ENCODE measurements at regions not wholly inside any gene's neighbourhood (a gene's known extent, or its start where the extent isn't known, plus 50 kb on each side); places are given as distances from the start of the nearest gene placed in this dataset.
A peak's percentile ranks its signal among the peaks of the same experiment; 100 is the strongest.

GRCh38 chr2:66693076-66693965 lies 258.4 kb downstream of the MEIS1 start:
- Histone ChIP-seq H3K36me3 (ENCODE audit: control insufficient read depth, insufficient read depth, low read length) (no peaks in the 10 kb centered on the region), H3K4me1 (ENCODE audit: control insufficient read depth, insufficient read depth, low read length) (peaks cover 20% of the 10 kb centered on the region), H3K9ac (ENCODE audit: low read length) (no peak overlapping the region), H3K27me3 (ENCODE audit: control insufficient read depth, insufficient read depth, low read length) (no peaks in the 10 kb centered on the region), H3K27ac (ENCODE audit: low read depth, low read length) (peak overlapping the region; percentile 91), H3K4me3 (ENCODE audit: low read length) (peak overlapping the region; percentile 48)

DNA sequence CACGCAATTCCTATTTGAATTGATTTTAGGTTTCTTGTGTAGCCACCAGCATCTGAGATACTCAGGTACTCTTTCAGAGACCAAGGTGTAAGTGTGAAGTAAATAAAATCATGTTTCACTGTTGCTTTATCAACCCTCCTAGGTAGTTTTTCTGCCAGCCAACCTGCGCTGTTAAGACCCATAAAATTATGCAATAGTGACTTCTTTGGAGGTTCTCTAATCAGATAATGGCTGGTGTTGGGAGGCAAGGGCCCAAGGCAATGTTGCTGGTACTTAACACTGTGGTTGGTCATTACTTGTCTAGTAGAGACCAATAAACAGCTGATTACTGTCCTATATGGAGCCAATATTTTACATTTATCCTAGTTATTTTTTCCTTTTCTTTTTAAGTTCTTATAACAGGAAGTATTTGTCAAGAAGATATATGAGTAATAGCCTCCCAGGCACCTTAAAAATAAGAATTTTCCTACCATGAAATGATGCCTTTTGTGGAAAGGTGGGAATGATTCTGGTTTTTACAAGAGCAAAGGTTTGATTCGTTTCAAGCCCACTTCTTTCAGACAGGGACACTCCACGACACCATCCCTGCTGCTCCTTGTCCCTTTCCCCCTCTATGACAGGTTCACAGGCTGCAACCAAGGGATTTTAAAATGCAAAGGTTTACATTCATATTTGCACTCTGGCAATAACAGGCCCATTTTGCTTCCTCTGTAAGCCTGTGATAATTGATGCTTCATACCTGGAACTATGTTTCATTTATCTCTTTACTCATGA lies 259.3 kb downstream of the MEIS1 start:
- Histone ChIP-seq H3K4me3 (ENCODE audit: low read length) (peak overlapping the region; percentile 43), H3K27me3 (ENCODE audit: control insufficient read depth, insufficient read depth, low read length) (no peaks in the 10 kb centered on the region), H3K4me1 (ENCODE audit: control insufficient read depth, insufficient read depth, low read length) (peaks cover 24% of the 10 kb centered on the region), H3K36me3 (ENCODE audit: control insufficient read depth, insufficient read depth, low read length) (no peaks in the 10 kb centered on the region), H3K9ac (ENCODE audit: low read length) (no peak overlapping the region), H3K27ac (ENCODE audit: low read depth, low read length) (peak overlapping the region; percentile 91)

DNA sequence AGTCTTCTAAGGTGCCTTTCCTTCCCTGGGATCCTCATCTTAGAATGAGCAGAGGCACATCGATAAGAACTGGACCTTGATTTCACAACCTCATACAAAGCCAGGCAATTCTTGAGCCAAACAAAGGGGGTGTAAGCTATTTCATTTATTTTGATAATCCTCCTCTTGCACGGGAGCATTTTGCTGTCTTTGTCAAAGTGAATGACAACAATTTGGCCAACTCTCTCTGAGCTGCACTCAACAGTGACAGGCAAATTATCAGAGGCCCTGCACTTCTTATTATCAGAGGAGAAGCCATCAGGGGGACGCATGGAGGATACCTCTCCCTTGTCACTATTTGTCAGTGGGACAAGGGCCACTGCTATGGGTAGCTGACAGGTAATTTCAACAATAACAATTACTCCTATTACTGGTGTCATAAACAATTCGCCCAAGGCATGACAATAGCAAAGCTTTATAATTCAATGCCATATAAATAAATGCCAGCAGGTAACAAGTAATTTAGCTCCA lies 260.4 kb downstream of the MEIS1 start:
- H3K4me3 ChIP-seq (ENCODE audit: low read length), result peak overlapping the region; percentile 13
- H3K27ac ChIP-seq (ENCODE audit: low read depth, low read length), result peak overlapping the region; percentile 91
- no peak overlapping the region for H3K9ac ChIP-seq (ENCODE audit: low read length)
- H3K4me1 ChIP-seq (ENCODE audit: control insufficient read depth, insufficient read depth, low read length), result peaks cover 31% of the 10 kb centered on the region
- H3K36me3 ChIP-seq (ENCODE audit: control insufficient read depth, insufficient read depth, low read length), result no peaks in the 10 kb centered on the region
- H3K27me3 ChIP-seq (ENCODE audit: control insufficient read depth, insufficient read depth, low read length), result no peaks in the 10 kb centered on the region

GRCh38 chr2:66696374-66696773 lies 261.4 kb downstream of the MEIS1 start:
- peak overlapping the region; percentile 91 for H3K27ac ChIP-seq (ENCODE audit: low read depth, low read length)

GRCh38 chr2:66696886-66697285 lies 262.0 kb downstream of the MEIS1 start:
- Histone ChIP-seq H3K27me3 (ENCODE audit: control insufficient read depth, insufficient read depth, low read length) (no peaks in the 10 kb centered on the region), H3K27ac (ENCODE audit: low read depth, low read length) (peak overlapping the region; percentile 91), H3K36me3 (ENCODE audit: control insufficient read depth, insufficient read depth, low read length) (no peaks in the 10 kb centered on the region), H3K9ac (ENCODE audit: low read length) (no peak overlapping the region), H3K4me3 (ENCODE audit: low read length) (no peak overlapping the region), H3K4me1 (ENCODE audit: control insufficient read depth, insufficient read depth, low read length) (peaks cover 42% of the 10 kb centered on the region)

More at GRCh38 chr2:66696374-66696773, 261.4 kb downstream of the MEIS1 start:
- H3K4me1 ChIP-seq (ENCODE audit: control insufficient read depth, insufficient read depth, low read length), result peaks cover 36% of the 10 kb centered on the region
- H3K4me3 ChIP-seq (ENCODE audit: low read length), result peak overlapping the region; percentile 12
- H3K27me3 ChIP-seq (ENCODE audit: control insufficient read depth, insufficient read depth, low read length), result no peaks in the 10 kb centered on the region
- no peak overlapping the region for H3K9ac ChIP-seq (ENCODE audit: low read length)
- no peaks in the 10 kb centered on the region for H3K36me3 ChIP-seq (ENCODE audit: control insufficient read depth, insufficient read depth, low read length)

- no peaks in the 10 kb centered on the region for H3K36me3 ChIP-seq (ENCODE audit: control insufficient read depth, insufficient read depth, low read length)
- no peak overlapping the region for H3K4me3 ChIP-seq (ENCODE audit: low read length)
- H3K27me3 ChIP-seq (ENCODE audit: control insufficient read depth, insufficient read depth, low read length), result no peaks in the 10 kb centered on the region
- H3K9ac ChIP-seq (ENCODE audit: low read length), result no peak overlapping the region
- peaks cover 42% of the 10 kb centered on the region for H3K4me1 ChIP-seq (ENCODE audit: control insufficient read depth, insufficient read depth, low read length)
- peak overlapping the region; percentile 91 for H3K27ac ChIP-seq (ENCODE audit: low read depth, low read length)
Observed at GRCh38 chr2:66697366-66697765, 262.4 kb downstream of the MEIS1 start.

- Histone ChIP-seq H3K27ac (ENCODE audit: low read depth, low read length) (peak overlapping the region; percentile 91), H3K36me3 (ENCODE audit: control insufficient read depth, insufficient read depth, low read length) (no peaks in the 10 kb centered on the region), H3K4me1 (ENCODE audit: control insufficient read depth, insufficient read depth, low read length) (peaks cover 42% of the 10 kb centered on the region), H3K27me3 (ENCODE audit: control insufficient read depth, insufficient read depth, low read length) (no peaks in the 10 kb centered on the region), H3K4me3 (ENCODE audit: low read length) (no peak overlapping the region), H3K9ac (ENCODE audit: low read length) (no peak overlapping the region)
Observed at GRCh38 chr2:66698091-66698490, 263.2 kb downstream of the MEIS1 start.

DNA sequence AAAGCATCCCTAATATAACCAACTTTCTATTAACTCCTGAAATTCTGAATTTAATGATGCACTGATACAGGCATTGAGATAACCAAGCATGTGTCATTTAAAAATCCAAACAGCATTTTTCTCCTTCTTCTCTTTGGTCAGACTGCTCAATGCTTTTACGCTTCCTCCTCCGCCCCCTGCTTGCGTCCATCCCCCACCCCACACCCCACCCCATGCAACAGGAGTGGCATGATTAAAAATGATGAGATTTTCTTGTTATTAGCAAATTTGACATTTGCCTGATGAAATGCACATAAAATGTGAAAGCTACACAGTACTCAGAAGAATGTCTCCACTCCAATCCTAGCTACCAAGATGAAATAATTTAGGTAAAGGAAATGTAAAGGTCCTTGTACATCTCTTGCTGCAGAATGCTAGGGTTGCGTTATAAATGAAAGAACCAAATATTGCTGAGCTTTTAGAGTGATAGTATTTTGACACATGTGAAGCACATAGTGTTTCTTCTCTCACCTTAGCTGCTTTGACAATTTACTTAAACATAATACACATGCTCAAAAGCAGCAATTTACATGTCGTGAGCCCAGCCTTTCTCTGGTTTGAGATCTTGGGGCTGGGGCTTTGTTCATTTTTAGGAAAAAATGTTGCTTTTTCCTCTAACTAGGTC lies 263.8 kb downstream of the MEIS1 start:
- H3K4me3 ChIP-seq (ENCODE audit: low read length), result no peak overlapping the region
- H3K27ac ChIP-seq (ENCODE audit: low read depth, low read length), result peak overlapping the region; percentile 91
- no peaks in the 10 kb centered on the region for H3K36me3 ChIP-seq (ENCODE audit: control insufficient read depth, insufficient read depth, low read length)
- H3K9ac ChIP-seq (ENCODE audit: low read length), result no peak overlapping the region
- H3K4me1 ChIP-seq (ENCODE audit: control insufficient read depth, insufficient read depth, low read length), result peaks cover 42% of the 10 kb centered on the region
- H3K27me3 ChIP-seq (ENCODE audit: control insufficient read depth, insufficient read depth, low read length), result no peaks in the 10 kb centered on the region

- Histone ChIP-seq H3K9ac (ENCODE audit: low read length) (no peak overlapping the region), H3K27ac (ENCODE audit: low read depth, low read length) (peak overlapping the region; percentile 91), H3K4me3 (ENCODE audit: low read length) (no peak overlapping the region), H3K4me1 (ENCODE audit: control insufficient read depth, insufficient read depth, low read length) (peaks cover 40% of the 10 kb centered on the region), H3K36me3 (ENCODE audit: control insufficient read depth, insufficient read depth, low read length) (no peaks in the 10 kb centered on the region), H3K27me3 (ENCODE audit: control insufficient read depth, insufficient read depth, low read length) (no peaks in the 10 kb centered on the region)
Observed at GRCh38 chr2:66699416-66699792, 264.5 kb downstream of the MEIS1 start.

GRCh38 chr2:66699793-66700676 lies 265.1 kb downstream of the MEIS1 start:
- H3K4me3 ChIP-seq (ENCODE audit: low read length), result no peak overlapping the region
- H3K27me3 ChIP-seq (ENCODE audit: control insufficient read depth, insufficient read depth, low read length), result no peaks in the 10 kb centered on the region
- peak overlapping the region; percentile 91 for H3K27ac ChIP-seq (ENCODE audit: low read depth, low read length)
- no peak overlapping the region for H3K9ac ChIP-seq (ENCODE audit: low read length)
- H3K4me1 ChIP-seq (ENCODE audit: control insufficient read depth, insufficient read depth, low read length), result peaks cover 38% of the 10 kb centered on the region
- H3K36me3 ChIP-seq (ENCODE audit: control insufficient read depth, insufficient read depth, low read length), result no peaks in the 10 kb centered on the region

DNA sequence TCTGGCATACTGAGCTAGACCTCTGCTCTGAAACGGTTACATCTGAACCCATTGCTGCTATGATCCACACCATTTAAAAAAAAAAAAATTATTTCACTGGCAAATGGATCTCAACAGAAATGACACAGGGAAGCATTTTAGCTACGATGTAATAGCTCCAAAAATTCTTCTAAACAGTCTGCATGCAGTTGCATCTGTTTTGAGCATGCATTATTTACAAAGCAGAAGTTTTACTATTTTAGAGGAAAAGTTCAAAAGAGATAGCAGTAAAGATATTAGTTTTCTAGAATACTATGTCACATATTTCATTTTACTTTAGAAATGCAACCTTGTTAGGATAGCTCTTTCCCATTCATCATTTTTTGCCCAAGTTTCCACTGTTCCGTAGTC lies 265.7 kb downstream of the MEIS1 start:
- peak overlapping the region; percentile 91 for H3K27ac ChIP-seq (ENCODE audit: low read depth, low read length)
- no peak overlapping the region for H3K4me3 ChIP-seq (ENCODE audit: low read length)
- H3K36me3 ChIP-seq (ENCODE audit: control insufficient read depth, insufficient read depth, low read length), result no peaks in the 10 kb centered on the region
- no peaks in the 10 kb centered on the region for H3K27me3 ChIP-seq (ENCODE audit: control insufficient read depth, insufficient read depth, low read length)
- no peak overlapping the region for H3K9ac ChIP-seq (ENCODE audit: low read length)
- peaks cover 31% of the 10 kb centered on the region for H3K4me1 ChIP-seq (ENCODE audit: control insufficient read depth, insufficient read depth, low read length)

All from rectal smooth muscle tissue (tissue), 1 donor.